Stimulated activated CD8-positive, alpha-beta memory T cell treated with anti-CD3 and anti-CD28 coated beads, Interleukin-4, amount 100 ng/mL, for 4 hours (primary cell): ENCODE measurements at regions not wholly inside any gene's neighbourhood (a gene's known extent, or its start where the extent isn't known, plus 50 kb on each side); places are given as distances from the start of the nearest gene placed in this dataset.
"Not testable (repeated sequence)": the region's sequence is repeated elsewhere in the genome, so short reads cannot be mapped to it uniquely, and the experiment has no call there.

ENCODE experiments used
- DNase-seq, 2 donors: peaks; one replicate each; pipeline ENCODE4 v3.0.0-alpha.2; 2020; ENCODE audit warnings: low read depth in 2 of 2, low spot score in 1 of 2

GRCh38 chr18:8499810-8500675, 109.2 kb upstream of the RAB12 start:
- DNase-seq: no peak

- DNase-seq: no peak
These were observed 108.2 kb upstream of the RAB12 start for GRCh38 chr18:8501044-8501443.

- DNase-seq: no peak
These were observed 106.0 kb upstream of the RAB12 start for GRCh38 chr18:8503248-8503647.

- DNase-seq: no peak
These were observed 104.8 kb upstream of the RAB12 start for GRCh38 chr18:8504424-8504823.

- no peak for DNase-seq
These were observed 104.3 kb upstream of the RAB12 start for GRCh38 chr18:8504880-8505435.

GRCh38 chr18:8506251-8507049, 102.8 kb upstream of the RAB12 start:
- no peak for DNase-seq

- no peak for DNase-seq
These were observed 101.9 kb upstream of the RAB12 start for GRCh38 chr18:8507361-8507760.

- DNase-seq: no peak
These were observed 101.1 kb upstream of the RAB12 start for GRCh38 chr18:8507915-8508705.

GRCh38 chr18:8513249-8513648, 96.0 kb upstream of the RAB12 start:
- DNase-seq: no peak

- DNase-seq: no peak
These were observed 94.8 kb upstream of the RAB12 start for GRCh38 chr18:8514409-8514808.

- DNase-seq: no peak
These were observed 93.9 kb upstream of the RAB12 start for GRCh38 chr18:8515142-8515865.

GRCh38 chr18:8516371-8517250, 92.6 kb upstream of the RAB12 start:
- DNase-seq: no peak

- DNase-seq: no peak
These were observed 92.0 kb upstream of the RAB12 start for GRCh38 chr18:8517276-8517675.

GRCh38 chr18:8519102-8519501, 90.1 kb upstream of the RAB12 start:
- no peak for DNase-seq

- DNase-seq: no peak
These were observed 89.0 kb upstream of the RAB12 start for GRCh38 chr18:8520266-8520665.

GRCh38 chr18:8522756-8523155, 86.5 kb upstream of the RAB12 start:
- no peak for DNase-seq

- no peak for DNase-seq
These were observed 83.5 kb upstream of the RAB12 start for GRCh38 chr18:8525692-8526091.

GRCh38 chr18:8526332-8526731, 82.9 kb upstream of the RAB12 start:
- no peak for DNase-seq

- DNase-seq: no peak
These were observed 79.6 kb upstream of the RAB12 start for GRCh38 chr18:8529609-8530008.

- DNase-seq: not testable (repeated sequence)
These were observed 78.2 kb upstream of the RAB12 start for GRCh38 chr18:8531084-8531483.
